Hippocampal formation (tissue), 2 donors: ENCODE measurements at regions not wholly inside any gene's neighbourhood (a gene's known extent, or its start where the extent isn't known, plus 50 kb on each side); places are given as distances from the start of the nearest gene placed in this dataset.
"Not testable (repeated sequence)": the region's sequence is repeated elsewhere in the genome, so short reads cannot be mapped to it uniquely, and the experiment has no call there.

Experiments
- DNase-seq, 2 donors: peaks; one replicate each; lab custom pipeline; 2025; lab: John Stamatoyannopoulos, UW

GRCh38 chr1:195218428-195219212 is 1389.6 kb downstream of the KCNT2 start:
- DNase-seq = no peak

GRCh38 chr1:195202241-195202640 is 1406.0 kb downstream of the KCNT2 start:
- DNase-seq = no peak

- DNase-seq = no peak
Measured at GRCh38 chr1:195200772-195201171, 1407.5 kb downstream of the KCNT2 start.

- DNase-seq = no peak
Measured at GRCh38 chr1:195197116-195197515, 1411.1 kb downstream of the KCNT2 start.

- no peak for DNase-seq
Measured at GRCh38 chr1:195195423-195196057, 1412.7 kb downstream of the KCNT2 start.

GRCh38 chr1:195193134-195193533 is 1415.1 kb downstream of the KCNT2 start:
- DNase-seq = no peak

GRCh38 chr1:195188821-195189220 is 1419.4 kb downstream of the KCNT2 start:
- no peak for DNase-seq

GRCh38 chr1:195186544-195186943 is 1421.7 kb downstream of the KCNT2 start:
- no peak for DNase-seq

GRCh38 chr1:195185736-195186135 is 1422.5 kb downstream of the KCNT2 start:
- no peak for DNase-seq

GRCh38 chr1:195185321-195185720 is 1422.9 kb downstream of the KCNT2 start:
- no peak for DNase-seq

GRCh38 chr1:195173753-195174152 is 1434.5 kb downstream of the KCNT2 start:
- DNase-seq = no peak

- DNase-seq = not testable (repeated sequence)
Measured at GRCh38 chr1:195159795-195160194, 1448.4 kb downstream of the KCNT2 start.

GRCh38 chr1:195158091-195158490 is 1450.1 kb downstream of the KCNT2 start:
- DNase-seq = no peak

- no peak for DNase-seq
Measured at GRCh38 chr1:195153107-195153506, 1455.1 kb downstream of the KCNT2 start.

- DNase-seq = no peak
Measured at GRCh38 chr1:195150768-195151167, 1457.5 kb downstream of the KCNT2 start.

- no peak for DNase-seq
Measured at GRCh38 chr1:195141294-195141693, 1466.9 kb downstream of the KCNT2 start.

GRCh38 chr1:195130598-195130997 is 1477.6 kb downstream of the KCNT2 start:
- no peak for DNase-seq

GRCh38 chr1:195122497-195122896 is 1485.7 kb downstream of the KCNT2 start:
- DNase-seq = no peak

- DNase-seq = no peak
Measured at GRCh38 chr1:195113471-195113870, 1494.8 kb downstream of the KCNT2 start.

- no peak for DNase-seq
Measured at GRCh38 chr1:195105773-195106172, 1502.5 kb downstream of the KCNT2 start.

- no peak for DNase-seq
Measured at GRCh38 chr1:195105281-195105680, 1503.0 kb downstream of the KCNT2 start.

GRCh38 chr1:195097316-195097715 is 1510.9 kb downstream of the KCNT2 start:
- no peak for DNase-seq

- DNase-seq = no peak
Measured at GRCh38 chr1:195096051-195096521, 1512.2 kb downstream of the KCNT2 start.
